HepG2 (cell line): ENCODE measurements at regions not wholly inside any gene's neighbourhood (a gene's known extent, or its start where the extent isn't known, plus 50 kb on each side); places are given as distances from the start of the nearest gene placed in this dataset.

Experiments used
- CTCF ChIP-seq: sonication (generic); formaldehyde crosslinking; IDR thresholded peaks from 2 replicates; pipeline ENCODE4 v1.5.0; 2020; ENCODE audit warnings: mild to moderate bottlenecking, missing genetic modification reagents, moderate library complexity
- EZH2 ChIP-seq: conservative IDR thresholded peaks from 2 replicates; pipeline ENCODE4 v1.6.1; 2012; ENCODE audit warnings: mild to moderate bottlenecking, low read depth, low read length, moderate library complexity
- FOXK2 ChIP-seq: fragments of 450-650 bp; IDR thresholded peaks from 2 replicates; pipeline ENCODE4 v1.6.1; 2016
- NR0B2 ChIP-seq: sonication (generic); formaldehyde crosslinking; IDR thresholded peaks from 2 replicates; pipeline ENCODE4 v1.4.0; 2020; ENCODE audit warnings: mild to moderate bottlenecking, missing genetic modification reagents
- PRPF4 ChIP-seq: fragments of 200-400 bp; formaldehyde crosslinking; IDR thresholded peaks from 2 replicates; pipeline ENCODE4 v1.6.1; 2016; ENCODE audit warnings: low read length, low read depth; ENCODE audit not compliant: poor library complexity, severe bottlenecking
- TFE3 ChIP-seq: IDR thresholded peaks from 2 replicates; pipeline ENCODE4 v1.6.1; 2016
- ZBTB42 ChIP-seq: sonication (generic); formaldehyde crosslinking; IDR thresholded peaks from 2 replicates; pipeline ENCODE4 v1.5.0; 2020; ENCODE audit warnings: mild to moderate bottlenecking, missing genetic modification reagents

- TF ChIP-seq CTCF (CRISPR knock-in tag): no peak
- no peak for TF ChIP-seq ZBTB42 (CRISPR knock-in tag)
- no peak for TF ChIP-seq EZH2
- TF ChIP-seq FOXK2: no peak
- TF ChIP-seq PRPF4: no peak
- no peak for TF ChIP-seq NR0B2 (CRISPR knock-in tag)
- TF ChIP-seq TFE3 (CRISPR knock-in tag): no peak
These were observed 53.8 kb upstream of the SLC22A23 start for GRCh38 chr6:3510617-3511016.
